Hepatocyte (in vitro differentiated cells): ENCODE measurements at regions not wholly inside any gene's neighbourhood (a gene's known extent, or its start where the extent isn't known, plus 50 kb on each side); places are given as distances from the start of the nearest gene placed in this dataset.

Source experiments
- EZH2 ChIP-seq: fragments of 200-600 bp; sonication (generic); IDR thresholded peaks from 2 replicates; pipeline ENCODE4 v1.6.1; 2016; ENCODE audit warnings: antibody characterized with exemption, mild to moderate bottlenecking, borderline replicate concordance
- TF ChIP-seq, protein P1 (sequence below): fragments of 200-600 bp; sonication (generic); IDR thresholded peaks from 2 replicates; pipeline ENCODE4 v1.5.1; 2016; ENCODE audit warnings: antibody characterized with exemption, mild to moderate bottlenecking; ENCODE audit not compliant: poor library complexity

DNA sequence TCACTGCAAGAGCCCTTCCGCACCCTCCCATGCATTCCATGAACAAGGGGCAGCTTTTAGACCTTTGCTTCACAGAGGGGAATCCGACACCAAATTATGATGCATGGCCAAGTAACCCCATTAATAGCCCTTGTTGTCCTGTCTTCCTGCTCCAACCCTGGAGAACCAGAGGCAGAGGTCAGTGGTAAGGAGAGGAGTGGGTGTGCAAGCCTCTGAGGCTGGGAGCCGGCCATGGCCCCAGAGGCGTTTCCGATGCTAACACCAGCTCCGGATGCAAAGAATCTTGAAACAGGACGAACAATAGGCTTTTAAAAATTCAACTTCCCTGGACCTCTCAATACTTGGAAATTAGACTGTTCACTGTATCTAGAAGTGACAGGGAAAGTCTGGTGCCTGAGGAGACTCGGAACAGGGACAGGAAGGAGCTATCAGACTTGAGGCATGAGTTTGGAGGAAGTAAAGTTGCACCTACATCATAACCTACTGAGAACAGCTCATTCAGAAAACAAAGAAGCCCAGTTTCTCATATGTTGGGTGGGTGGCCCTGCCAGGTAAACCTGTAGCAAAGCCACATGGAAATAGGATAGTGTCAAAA is 101.2 kb upstream of the ERG start:
- TF ChIP-seq, protein P1, sequence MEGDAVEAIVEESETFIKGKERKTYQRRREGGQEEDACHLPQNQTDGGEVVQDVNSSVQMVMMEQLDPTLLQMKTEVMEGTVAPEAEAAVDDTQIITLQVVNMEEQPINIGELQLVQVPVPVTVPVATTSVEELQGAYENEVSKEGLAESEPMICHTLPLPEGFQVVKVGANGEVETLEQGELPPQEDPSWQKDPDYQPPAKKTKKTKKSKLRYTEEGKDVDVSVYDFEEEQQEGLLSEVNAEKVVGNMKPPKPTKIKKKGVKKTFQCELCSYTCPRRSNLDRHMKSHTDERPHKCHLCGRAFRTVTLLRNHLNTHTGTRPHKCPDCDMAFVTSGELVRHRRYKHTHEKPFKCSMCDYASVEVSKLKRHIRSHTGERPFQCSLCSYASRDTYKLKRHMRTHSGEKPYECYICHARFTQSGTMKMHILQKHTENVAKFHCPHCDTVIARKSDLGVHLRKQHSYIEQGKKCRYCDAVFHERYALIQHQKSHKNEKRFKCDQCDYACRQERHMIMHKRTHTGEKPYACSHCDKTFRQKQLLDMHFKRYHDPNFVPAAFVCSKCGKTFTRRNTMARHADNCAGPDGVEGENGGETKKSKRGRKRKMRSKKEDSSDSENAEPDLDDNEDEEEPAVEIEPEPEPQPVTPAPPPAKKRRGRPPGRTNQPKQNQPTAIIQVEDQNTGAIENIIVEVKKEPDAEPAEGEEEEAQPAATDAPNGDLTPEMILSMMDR: no peak
- TF ChIP-seq EZH2: no peak
